Kidney glomerular epithelial cell (primary cell): ENCODE measurements at regions not wholly inside any gene's neighbourhood (a gene's known extent, or its start where the extent isn't known, plus 50 kb on each side); places are given as distances from the start of the nearest gene placed in this dataset.

Source experiments
- DNase-seq: peaks from one replicate; lab custom pipeline; 2025; lab: John Stamatoyannopoulos, UW

DNA sequence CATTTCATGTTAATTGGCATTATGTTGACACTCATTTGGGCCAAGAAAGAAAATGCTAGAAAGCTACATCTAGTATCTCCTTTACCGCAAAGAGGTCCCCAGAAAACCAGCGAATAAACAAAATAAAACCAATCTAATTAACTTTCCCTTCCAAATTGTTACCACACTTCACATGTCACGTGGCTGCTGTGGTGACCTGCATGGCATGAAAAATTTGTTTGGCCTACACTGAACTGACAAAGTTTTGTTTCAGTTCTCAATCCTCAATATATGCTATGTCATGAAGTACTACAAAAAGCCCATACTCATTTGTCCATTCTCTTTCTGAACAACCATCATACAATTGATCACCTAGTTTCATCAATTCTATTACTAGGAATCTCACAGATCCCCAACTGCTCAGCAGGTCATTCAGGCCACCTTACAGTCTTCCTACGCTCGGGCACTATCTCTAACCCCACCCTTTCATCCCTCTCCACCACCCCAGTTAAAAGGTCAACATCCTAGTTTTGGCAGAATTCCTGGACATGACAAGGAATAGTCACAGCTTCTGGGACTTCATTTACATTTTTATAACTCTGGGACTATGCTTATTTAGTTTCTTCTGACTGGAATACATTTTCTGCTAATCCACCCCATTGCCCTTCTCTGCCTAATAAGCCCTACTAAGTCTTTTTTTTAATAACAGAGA is 480.4 kb downstream of the IGSF11 start:
- no peak for DNase-seq

DNA sequence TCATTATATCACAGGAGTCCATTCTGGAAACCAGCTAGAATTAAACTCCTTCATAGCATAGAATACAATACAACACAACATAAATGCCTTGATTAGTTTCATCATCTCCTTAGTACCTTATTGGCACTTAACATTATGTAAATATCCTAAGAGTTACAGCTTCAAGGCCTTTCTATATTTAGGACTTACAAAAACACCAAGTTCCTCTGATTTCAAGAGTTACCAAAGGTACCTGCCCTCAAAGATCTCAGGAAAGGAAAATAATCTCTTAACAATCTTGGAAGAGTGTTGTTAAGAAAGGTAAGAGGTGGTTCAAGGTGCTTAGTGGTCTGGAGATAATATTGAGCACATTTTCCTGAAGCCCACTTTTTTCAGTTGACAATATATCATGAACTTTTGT is 477.7 kb downstream of the IGSF11 start:
- no peak for DNase-seq

GRCh38 chr3:118557513-118557912 is 477.1 kb downstream of the IGSF11 start:
- DNase-seq = no peak

GRCh38 chr3:118559286-118559685 is 475.4 kb downstream of the IGSF11 start:
- DNase-seq = no peak

DNA sequence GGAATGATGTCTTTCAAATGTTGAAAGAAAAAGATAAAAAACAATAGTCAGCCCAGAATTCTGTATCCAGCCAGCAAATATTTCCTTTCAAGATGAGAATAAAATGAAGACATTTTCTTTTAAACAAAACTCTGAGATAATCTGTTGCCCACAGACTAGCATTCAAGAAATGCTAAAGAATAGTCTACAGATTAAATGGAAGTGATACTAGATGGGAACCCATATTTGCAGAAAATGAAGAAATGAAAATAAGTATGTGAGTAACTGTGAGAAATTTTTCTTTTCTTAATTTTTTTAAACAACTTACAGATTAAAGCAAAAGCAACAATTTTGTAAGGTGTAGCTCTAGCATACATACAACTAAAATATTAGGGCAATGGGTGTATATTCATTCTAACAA is 469.8 kb downstream of the IGSF11 start:
- DNase-seq = no peak

DNA sequence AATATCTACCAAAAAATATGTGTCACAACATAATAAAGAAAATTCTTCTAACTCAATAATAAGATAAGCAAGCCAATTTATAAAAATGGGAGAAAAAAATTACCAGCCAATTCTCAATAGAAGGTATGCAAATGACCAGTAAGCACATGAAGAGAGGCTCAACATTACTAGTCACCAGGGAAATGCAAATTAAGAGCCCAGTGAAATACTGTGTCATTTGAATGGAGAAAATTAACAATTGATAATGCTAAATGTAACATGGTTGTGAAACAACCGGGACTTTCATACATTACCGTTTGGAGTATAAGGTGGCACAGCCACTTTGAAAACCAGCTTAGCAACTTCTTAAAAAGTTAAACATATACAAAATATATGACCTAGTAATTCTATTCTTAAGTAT is 460.7 kb downstream of the IGSF11 start:
- DNase-seq = no peak

- no peak for DNase-seq
Measured at GRCh38 chr3:118577055-118577777, 457.4 kb downstream of the IGSF11 start.

DNA sequence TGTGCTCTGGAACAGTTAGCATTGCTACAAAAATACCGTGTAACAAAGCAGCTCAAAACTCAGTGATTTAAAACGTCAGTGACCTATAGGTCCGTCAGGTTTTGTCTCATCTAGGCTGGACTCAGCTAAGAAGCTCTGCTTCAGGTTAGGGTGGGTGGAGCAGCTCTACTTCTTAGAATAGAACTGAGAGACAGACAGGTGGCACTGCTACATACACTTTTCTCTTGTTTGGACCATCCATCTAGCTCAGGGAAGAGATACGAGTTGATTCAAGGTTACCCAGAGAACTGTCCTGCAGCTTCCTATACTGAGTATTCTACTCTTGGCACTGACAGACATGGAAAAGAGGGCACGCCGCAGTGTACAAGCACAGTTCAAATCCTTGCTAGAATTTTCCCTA is 456.1 kb downstream of the IGSF11 start:
- DNase-seq = no peak

DNA sequence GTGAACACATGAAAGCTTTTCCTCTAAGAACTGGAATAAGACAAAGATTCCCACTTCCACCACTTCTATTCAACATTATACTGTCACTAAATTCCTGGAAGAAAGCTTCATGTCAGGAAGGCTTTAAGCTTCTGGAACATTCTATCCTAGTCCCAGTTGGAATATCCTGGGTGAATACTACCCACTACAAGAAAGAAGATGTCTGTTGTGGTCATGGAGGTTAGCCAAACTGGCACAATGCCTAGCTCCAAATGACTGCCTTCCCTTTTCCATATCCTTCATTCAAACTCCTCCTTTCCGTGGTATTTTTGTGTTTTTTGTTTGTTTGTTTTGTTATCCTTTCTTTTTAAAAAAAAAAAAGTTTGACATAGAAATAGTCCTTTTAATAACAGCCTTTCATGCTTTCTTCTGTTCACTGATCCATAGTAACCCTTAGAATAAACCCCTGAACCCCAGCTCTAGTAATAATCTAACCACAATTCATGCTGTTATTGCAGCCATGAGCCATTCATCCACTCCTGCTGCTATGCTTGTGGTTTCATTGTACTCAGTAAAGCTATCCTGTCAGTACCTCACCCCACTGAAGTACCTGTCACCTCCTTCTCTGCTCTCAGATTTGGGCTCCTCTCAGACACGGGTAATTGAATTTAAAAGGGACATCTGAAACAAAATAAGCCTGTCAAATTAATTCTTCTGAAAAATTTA is 447.5 kb downstream of the IGSF11 start:
- no peak for DNase-seq

DNA sequence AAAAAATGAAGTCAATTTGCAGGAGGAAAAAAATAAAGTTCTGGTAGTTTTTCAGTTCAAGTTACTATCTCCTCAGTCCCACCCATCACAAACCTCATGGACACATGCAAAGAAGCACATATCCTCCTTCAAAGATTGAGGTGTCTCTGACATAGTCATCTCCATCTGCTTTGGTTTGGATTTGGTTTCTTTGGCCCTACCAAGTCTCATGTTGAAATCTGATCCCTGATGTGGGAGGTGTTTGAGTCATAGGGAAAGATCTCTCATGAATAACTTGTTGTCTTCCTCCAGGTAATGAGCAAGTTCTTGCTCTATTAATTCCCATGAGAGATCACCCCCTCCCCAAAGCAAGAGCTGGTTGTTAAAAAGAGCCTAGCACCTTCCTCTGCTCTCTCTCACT is 446.8 kb downstream of the IGSF11 start:
- DNase-seq = no peak

DNA sequence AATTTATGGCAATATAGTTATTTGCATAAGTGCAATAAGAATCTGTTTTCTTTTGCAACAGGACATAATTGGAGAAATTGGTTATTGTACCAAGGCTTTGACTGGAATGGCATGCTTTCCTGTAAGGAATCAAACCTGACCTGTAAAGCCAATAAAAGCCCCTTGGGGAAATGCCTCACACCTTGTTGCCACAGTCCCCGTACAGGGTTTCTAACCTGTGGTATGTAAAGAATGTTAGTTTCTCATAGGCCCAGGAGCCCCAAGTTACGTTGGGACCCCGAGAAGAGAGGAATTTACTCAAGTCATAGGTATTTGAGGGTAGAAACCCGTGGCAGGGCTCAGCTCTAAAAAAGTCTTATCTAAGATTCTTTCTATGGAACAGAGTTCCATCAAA is 441.4 kb downstream of the IGSF11 start:
- no peak for DNase-seq

DNA sequence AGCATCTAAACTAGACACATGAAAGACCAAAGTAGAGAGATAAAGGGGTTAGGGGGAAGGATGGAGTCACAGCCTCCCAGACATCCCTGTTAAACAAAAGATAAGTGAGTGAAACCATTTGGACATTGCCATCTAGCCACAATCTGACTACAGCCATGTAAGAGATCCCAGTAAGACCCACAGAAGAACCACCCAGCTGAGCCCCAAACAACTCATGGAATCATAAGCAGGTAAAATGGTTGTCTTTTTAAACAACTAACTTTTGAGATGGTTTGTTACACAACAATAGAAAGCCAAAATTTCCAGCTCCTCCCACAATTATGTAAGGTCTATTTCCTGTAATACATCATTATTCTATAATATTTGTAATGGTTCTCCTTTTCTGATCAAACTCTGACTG is 437.5 kb downstream of the IGSF11 start:
- no peak for DNase-seq

DNA sequence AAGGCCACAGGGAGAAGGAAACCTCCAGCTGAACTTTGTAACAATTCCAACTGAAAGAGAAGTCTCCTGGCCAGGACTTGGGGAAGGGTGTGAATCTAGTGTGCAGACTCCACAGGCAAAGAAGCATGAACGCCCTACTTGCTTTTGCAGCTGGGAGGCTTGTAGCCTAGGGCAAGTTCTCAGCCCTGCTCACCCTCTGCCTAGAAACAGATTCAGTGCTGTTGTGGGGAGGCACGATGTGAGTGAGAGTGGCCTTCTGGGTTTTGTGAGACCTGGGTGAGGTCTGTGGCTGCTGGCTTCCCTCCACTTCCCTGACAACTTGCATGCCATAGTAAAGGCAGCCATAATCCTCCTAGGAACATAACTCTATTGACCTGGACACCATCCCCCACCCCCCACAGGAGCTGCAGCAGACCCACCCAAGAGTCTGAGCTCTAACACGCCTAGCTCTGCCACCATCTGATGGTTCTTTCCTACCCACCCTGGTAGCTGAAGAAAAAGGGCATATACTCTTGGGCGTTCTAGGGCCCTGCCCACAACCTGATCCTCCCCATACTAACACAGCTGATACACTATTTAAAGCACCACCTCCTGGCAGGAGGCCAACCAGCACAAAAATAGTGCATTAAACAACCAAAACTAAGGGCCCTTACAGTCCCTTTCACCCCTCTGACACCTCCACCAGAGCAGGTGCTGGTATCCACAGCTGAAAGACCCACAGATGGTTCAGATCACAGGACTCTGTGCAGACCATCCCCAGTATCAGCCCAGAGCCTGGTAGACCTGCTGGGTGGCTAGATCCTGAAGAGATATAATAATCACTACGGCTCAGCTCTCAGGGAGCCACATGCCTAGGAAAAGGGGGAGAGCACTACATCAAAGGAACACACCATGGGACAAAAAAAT is 426.5 kb downstream of the IGSF11 start:
- DNase-seq = no peak

DNA sequence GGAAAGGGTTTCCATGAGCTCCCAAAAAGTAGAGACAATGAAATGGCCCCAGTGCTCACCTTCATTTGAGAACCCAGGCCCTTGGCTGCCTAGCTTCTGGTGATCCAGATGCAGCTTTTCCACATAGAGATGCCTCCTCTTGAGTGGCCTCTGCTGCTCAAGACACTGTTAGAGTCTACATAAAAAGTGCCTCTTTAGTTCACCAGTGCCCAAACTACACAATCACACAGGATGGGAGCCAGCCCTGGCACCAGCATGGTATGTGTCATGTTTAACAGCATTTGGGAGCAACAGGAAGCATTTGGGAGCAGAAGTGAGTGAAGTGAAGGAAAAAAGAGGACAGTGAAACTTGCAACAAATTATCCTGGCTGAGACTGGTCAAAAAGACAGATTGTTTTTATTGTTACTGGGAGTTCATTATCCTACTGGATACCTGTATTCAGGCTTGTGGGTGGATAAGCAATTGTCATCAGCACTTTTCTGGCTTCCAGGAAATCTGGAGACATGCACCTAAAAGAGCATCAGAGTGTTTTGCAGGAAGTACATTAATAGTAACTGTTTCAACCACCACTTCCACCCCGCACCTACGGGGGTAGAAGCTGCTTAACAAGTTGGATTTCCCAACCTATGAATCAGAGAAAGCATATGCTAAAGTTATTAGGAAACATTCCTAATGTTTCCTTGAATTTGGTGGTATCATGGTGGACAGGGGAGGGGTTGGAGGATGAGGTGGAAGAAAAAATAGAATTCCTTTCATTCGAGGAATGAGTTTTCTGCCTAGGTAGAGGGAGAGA is 416.2 kb downstream of the IGSF11 start:
- no peak for DNase-seq

DNA sequence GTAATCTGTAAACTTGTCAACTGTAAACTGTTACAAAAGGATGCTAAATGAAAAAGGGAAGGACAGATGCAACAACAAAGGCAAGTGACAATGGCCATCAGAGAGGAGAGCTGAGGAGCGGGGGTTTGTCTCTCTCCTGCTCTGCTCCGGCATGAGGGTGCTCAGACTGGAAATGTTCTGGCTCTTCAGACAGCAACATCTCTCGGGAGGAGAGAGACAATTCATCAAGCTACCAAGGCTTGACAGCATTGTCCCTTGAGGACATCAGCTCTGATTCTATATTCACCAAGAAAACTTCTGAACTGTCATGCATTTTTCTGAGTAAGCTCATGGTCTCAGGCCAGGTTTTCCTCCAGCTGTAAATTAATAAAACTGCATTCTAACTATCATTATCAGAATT is 408.2 kb downstream of the IGSF11 start:
- DNase-seq = no peak

DNA sequence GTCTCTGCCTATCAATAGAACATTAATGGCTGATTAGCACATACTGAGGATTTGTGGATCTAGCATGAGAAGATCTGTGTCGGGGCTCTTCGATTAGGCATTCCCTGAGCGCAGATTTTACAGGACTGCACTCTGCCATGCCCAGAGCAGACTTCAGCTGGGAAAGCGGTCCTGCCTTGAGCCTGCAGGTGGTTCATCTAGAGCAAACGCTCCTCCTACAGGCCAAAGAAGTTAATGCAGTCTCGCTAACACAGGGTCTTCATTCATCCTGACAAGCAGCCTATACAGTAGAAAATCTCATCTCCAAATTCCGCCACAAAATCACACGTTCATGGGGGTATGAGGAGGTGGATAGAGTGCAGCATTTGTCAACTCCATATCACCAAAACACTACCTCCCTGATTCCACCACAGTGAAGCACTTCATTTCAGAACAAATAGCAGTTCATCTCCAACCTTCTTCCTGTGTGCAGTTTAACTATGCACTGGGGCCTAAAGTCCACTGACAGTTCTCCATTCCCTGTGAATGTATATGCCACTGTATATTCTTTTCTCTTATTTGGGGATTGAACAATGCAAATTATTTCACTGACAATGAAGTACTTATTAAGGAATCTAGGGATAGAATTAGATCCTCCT is 405.8 kb downstream of the IGSF11 start:
- peak; percentile 53 for DNase-seq

- DNase-seq = no peak
Measured at GRCh38 chr3:118629821-118630220, 404.8 kb downstream of the IGSF11 start.

DNA sequence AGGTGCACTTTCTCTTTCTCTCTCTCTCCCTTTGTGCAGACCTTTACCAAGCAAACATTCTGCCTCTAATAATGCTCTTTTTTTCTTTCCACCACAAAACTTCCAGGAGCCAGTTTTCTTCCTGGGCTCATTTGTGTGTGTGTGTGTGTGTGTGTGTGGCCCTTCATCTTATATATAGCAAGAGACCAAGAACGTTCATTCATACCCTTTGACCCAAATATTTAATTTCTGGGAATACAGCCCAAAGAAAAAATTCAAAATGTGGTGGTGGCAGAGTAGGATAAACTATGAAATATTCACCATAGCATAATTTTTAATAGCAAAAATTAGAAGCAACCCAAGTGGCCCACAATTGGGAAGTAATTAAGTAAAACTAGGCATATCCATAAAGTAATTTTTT is 398.9 kb downstream of the IGSF11 start:
- DNase-seq = no peak

GRCh38 chr3:118636841-118637240 is 397.8 kb downstream of the IGSF11 start:
- no peak for DNase-seq

DNA sequence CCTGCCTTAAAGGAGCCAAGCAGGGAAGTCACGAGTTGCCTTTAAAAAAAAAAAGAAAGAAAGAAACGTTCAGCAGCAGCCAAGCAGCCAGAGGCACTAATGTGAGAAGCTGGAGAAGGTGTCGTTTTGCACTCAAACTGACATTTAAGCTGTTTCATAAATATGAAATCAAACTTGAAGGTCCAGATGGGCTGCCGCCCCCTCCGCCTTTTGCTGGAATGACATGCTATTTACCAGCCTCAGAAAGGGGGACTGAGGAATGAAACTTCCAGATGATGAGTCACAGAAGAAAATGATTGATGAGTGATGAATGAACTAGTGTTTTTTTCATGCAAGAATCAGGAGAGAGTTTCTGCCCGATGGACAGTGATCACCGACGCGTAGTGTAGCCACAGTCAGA is 396.8 kb downstream of the IGSF11 start:
- no peak for DNase-seq

- no peak for DNase-seq
Measured at GRCh38 chr3:118641608-118642007, 393.0 kb downstream of the IGSF11 start.
